ENCODE measurements at regions not wholly inside any gene's neighbourhood (a gene's known extent, or its start where the extent isn't known, plus 50 kb on each side); places are given as distances from the start of the nearest gene placed in this dataset.

GRCh38 chr2:147016181-147016580, 828.6 kb upstream of the ACVR2A start:
- WGBS, 4 donors: 55 to 62% (median 56%) methylated on average over 1 of the region's 1 CpG
- no peaks in the 10 kb centered on the region for H3K27me3 ChIP-seq

GRCh38 chr2:147015591-147015990, 829.2 kb upstream of the ACVR2A start:
- no peak overlapping the region for H3K27ac ChIP-seq

More at GRCh38 chr2:147016181-147016580, 828.6 kb upstream of the ACVR2A start:
- no peak for DNase-seq
- no peak for TF ChIP-seq POLR2A (IDR thresholded peaks at IDR 0.05)
- TF ChIP-seq CTCF (IDR thresholded peaks at IDR 0.05): no peak
- H3K9me3 ChIP-seq (replicated peaks in 1 of 3): no peaks in the 10 kb centered on the region
- H3K27ac ChIP-seq: no peak overlapping the region
- H3K4me1 ChIP-seq (replicated peaks in 1 of 2): no peaks in the 10 kb centered on the region
- intact Hi-C loops (cut with DNase I): no loop called here
- no peaks in the 10 kb centered on the region for H3K36me3 ChIP-seq (replicated peaks in 1 of 2)
- no peak overlapping the region for H3K4me3 ChIP-seq

GRCh38 chr2:147013696-147014392, 831.0 kb upstream of the ACVR2A start:
- Histone ChIP-seq H3K27ac (no peak overlapping the region), H3K4me1 (replicated peaks in 1 of 2) (no peaks in the 10 kb centered on the region), H3K4me3 (no peak overlapping the region), H3K36me3 (replicated peaks in 1 of 2) (no peaks in the 10 kb centered on the region), H3K27me3 (no peaks in the 10 kb centered on the region), H3K9me3 (replicated peaks in 1 of 3) (no peaks in the 10 kb centered on the region)
- intact Hi-C loops (cut with DNase I): no loop called here
- no peak for TF ChIP-seq CTCF (IDR thresholded peaks at IDR 0.05)
- DNase-seq: no peak

More at GRCh38 chr2:147015591-147015990, 829.2 kb upstream of the ACVR2A start:
- Histone ChIP-seq H3K9me3 (replicated peaks in 1 of 3) (no peaks in the 10 kb centered on the region), H3K36me3 (replicated peaks in 1 of 2) (no peaks in the 10 kb centered on the region), H3K4me1 (replicated peaks in 1 of 2) (no peaks in the 10 kb centered on the region), H3K4me3 (no peak overlapping the region), H3K27me3 (no peaks in the 10 kb centered on the region)
- intact Hi-C loops (cut with DNase I): no loop called here
- TF ChIP-seq CTCF (IDR thresholded peaks at IDR 0.05): no peak
- TF ChIP-seq POLR2A (IDR thresholded peaks at IDR 0.05): no peak
- no peak for DNase-seq
- WGBS, 4 donors: 30 to 48% (median 37%) methylated on average over 1 of the region's 1 CpG

GRCh38 chr2:147008481-147008880, 836.3 kb upstream of the ACVR2A start:
- intact Hi-C loops (cut with DNase I): no loop called here
- Histone ChIP-seq H3K27me3 (no peaks in the 10 kb centered on the region), H3K4me3 (no peak overlapping the region), H3K9me3 (replicated peaks in 1 of 3) (no peaks in the 10 kb centered on the region), H3K36me3 (replicated peaks in 1 of 2) (no peaks in the 10 kb centered on the region), H3K27ac (no peak overlapping the region), H3K4me1 (replicated peaks in 1 of 2) (no peaks in the 10 kb centered on the region)
- DNase-seq: no peak
- 56 to 66% (median 60%) methylated on average over 2 of the region's 2 CpGs for WGBS, 4 donors
- TF ChIP-seq POLR2A (IDR thresholded peaks at IDR 0.05) (no peak), CTCF (IDR thresholded peaks at IDR 0.05) (no peak)
